Mammary epithelial cell (primary cell): ENCODE measurements at regions not wholly inside any gene's neighbourhood (a gene's known extent, or its start where the extent isn't known, plus 50 kb on each side); places are given as distances from the start of the nearest gene placed in this dataset.

Experiments
- EZH2 ChIP-seq: IDR thresholded peaks from 2 replicates; pipeline ENCODE4 v1.6.1; 2012; ENCODE audit warnings: low read length, inconsistent platforms, borderline replicate concordance
- TF ChIP-seq, protein P1 (sequence below), 2 donors: IDR thresholded peaks in 1 of 2; conservative IDR thresholded peaks in 1 of 2; 2 replicates each; pipeline ENCODE4 v1.5.1; 2011 to 2012; ENCODE audit warnings: inconsistent platforms in 2 of 2, low read length in 2 of 2, mild to moderate bottlenecking in 2 of 2, control low read depth in 1 of 2, low read depth in 1 of 2; ENCODE audit not compliant: insufficient read depth in 1 of 2; ENCODE audit errors: extremely low read depth in 1 of 2

DNA sequence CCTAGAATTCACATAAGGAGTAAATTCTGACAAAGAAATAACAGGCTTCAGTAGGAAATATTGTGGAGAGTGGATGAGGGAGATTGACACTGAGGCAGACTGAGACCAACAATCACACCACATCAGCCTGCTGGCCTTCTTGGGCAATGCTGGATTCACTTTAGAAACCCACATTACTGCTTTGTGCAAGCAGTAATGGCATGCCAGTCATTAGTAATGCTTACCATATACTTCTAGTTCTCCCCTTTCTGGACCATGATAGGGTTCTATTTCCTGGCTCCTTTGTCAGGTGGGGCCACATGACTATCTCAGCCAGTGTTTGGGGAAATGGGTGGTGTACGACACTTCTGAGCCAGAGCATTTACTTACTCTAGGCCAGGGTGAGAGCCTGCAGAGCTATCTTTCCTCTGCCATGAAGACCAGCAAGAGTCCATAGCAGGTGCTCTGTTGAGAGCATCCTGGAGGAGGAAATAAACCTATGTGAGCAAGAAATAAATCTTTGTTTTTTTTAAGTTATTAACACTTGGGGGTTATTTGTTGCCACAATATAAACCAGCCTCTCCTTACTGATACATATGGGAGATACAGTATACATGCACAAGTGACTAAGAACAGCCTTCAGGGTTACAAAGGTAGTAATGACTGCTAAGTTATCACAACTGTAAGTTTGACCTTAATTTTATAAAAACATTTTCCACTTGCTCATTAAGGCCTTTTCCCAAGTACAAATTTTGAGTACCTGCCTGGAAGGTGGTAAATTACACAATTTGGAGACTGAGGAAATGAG is 89.3 kb upstream of the TANK start:
- TF ChIP-seq, protein P1, sequence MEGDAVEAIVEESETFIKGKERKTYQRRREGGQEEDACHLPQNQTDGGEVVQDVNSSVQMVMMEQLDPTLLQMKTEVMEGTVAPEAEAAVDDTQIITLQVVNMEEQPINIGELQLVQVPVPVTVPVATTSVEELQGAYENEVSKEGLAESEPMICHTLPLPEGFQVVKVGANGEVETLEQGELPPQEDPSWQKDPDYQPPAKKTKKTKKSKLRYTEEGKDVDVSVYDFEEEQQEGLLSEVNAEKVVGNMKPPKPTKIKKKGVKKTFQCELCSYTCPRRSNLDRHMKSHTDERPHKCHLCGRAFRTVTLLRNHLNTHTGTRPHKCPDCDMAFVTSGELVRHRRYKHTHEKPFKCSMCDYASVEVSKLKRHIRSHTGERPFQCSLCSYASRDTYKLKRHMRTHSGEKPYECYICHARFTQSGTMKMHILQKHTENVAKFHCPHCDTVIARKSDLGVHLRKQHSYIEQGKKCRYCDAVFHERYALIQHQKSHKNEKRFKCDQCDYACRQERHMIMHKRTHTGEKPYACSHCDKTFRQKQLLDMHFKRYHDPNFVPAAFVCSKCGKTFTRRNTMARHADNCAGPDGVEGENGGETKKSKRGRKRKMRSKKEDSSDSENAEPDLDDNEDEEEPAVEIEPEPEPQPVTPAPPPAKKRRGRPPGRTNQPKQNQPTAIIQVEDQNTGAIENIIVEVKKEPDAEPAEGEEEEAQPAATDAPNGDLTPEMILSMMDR (conservative IDR thresholded peaks at IDR 0.05 in 1 of 2, IDR thresholded peaks at IDR 0.05 in 1 of 2; ENCODE audit: extremely low read depth in 1 of 2, insufficient read depth in 1 of 2, low read depth in 1 of 2, low read length in 2 of 2), result no peak
- no peak for TF ChIP-seq EZH2
